Parathyroid adenoma (tissue), 2 donors: ENCODE measurements at regions not wholly inside any gene's neighbourhood (a gene's known extent, or its start where the extent isn't known, plus 50 kb on each side); places are given as distances from the start of the nearest gene placed in this dataset.

Experiments
- H2AFZ ChIP-seq: fragments of 300-600 bp; sonication (generic); one replicate; pipeline ENCODE4 v1.7.0; 2017; ENCODE audit warnings: antibody characterized with exemption, mild to moderate bottlenecking
- H3K27ac ChIP-seq: fragments of 300-600 bp; sonication (generic); one replicate; pipeline ENCODE4 v1.7.0; 2017
- H3K27me3 ChIP-seq: fragments of 300-600 bp; sonication (generic); one replicate; pipeline ENCODE4 v1.7.0; 2017; ENCODE audit warnings: low read length; ENCODE audit not compliant: control insufficient read depth, insufficient read depth
- H3K36me3 ChIP-seq: fragments of 300-600 bp; sonication (generic); one replicate; pipeline ENCODE4 v1.7.0; 2017; ENCODE audit warnings: low read length; ENCODE audit not compliant: control insufficient read depth, insufficient read depth
- H3K4me1 ChIP-seq: fragments of 300-600 bp; sonication (generic); one replicate; pipeline ENCODE4 v1.7.0; 2017; ENCODE audit warnings: control low read depth
- H3K4me2 ChIP-seq: fragments of 300-600 bp; sonication (generic); one replicate; pipeline ENCODE4 v1.7.0; 2017; ENCODE audit warnings: low read length
- H3K4me3 ChIP-seq: fragments of 300-600 bp; sonication (generic); one replicate; pipeline ENCODE4 v1.7.0; 2017; ENCODE audit warnings: low read depth, low read length
- H3K79me2 ChIP-seq: fragments of 300-600 bp; sonication (generic); one replicate; pipeline ENCODE4 v1.7.0; 2017; ENCODE audit warnings: control low read depth
- H3K9ac ChIP-seq: fragments of 300-600 bp; sonication (generic); one replicate; pipeline ENCODE4 v1.7.0; 2017; ENCODE audit warnings: mild to moderate bottlenecking
- H3K9me3 ChIP-seq: fragments of 300-600 bp; sonication (generic); one replicate; pipeline ENCODE4 v1.7.0; 2017; ENCODE audit warnings: low read length; ENCODE audit not compliant: control insufficient read depth
- CTCF ChIP-seq: fragments of 300-600 bp; sonication (generic); IDR thresholded peaks from one replicate; pipeline ENCODE4 v1.7.0; 2017; ENCODE audit warnings: antibody characterized with exemption, mild to moderate bottlenecking
- donor health status: primary hyperparathyroidism.

DNA sequence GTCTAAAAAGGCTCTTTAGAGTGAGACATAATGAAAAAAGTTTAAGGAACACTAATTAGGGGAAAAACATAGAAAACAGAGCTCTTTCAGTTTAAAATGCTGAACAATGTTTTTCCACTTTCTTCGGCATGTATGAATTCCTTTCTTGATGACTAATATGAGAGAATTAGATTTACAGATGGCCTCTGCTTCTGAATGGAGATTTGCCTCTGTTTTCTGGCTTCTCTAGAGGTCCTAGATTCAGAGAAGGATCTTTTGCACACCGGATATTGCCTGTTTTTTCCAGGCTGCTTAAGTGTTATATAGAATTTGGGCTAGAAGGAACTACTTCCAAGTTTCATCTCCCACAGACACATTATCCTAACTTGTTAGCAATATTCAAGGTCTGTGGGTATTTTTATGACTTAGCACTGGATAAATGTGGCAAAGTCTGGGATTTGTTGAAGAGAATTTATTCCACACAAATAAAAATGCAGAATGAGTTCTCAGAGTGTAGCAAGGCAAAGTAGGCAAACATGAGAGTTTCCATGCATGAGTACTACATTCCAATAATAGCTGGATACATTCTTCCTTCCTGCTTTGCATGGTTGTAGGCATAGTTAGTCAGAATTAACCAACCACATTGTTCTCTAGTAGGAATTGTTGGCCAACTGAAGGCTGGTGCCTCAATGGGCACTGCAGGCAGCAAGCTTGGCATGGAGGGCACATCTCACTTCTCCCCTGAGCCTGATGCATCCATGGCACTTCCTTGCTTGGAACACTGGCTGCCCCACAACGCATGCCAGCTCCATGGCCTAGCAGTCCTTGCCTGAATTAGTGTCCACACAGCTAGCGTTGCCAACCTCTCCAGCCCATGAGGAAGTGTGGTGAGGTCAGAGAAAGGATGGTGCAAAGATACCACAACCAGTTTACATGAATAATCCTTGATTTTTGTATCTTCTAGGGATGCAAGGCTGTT is 224.2 kb downstream of the CLIC5 start:
- no peaks in the 10 kb centered on the region for H3K4me1 ChIP-seq
- no peak overlapping the region for H3K27ac ChIP-seq
- TF ChIP-seq CTCF, result no peak
- H3K4me3 ChIP-seq, result no peak overlapping the region
- H3K36me3 ChIP-seq, result no peaks in the 10 kb centered on the region
- no peaks in the 10 kb centered on the region for H3K79me2 ChIP-seq
- no peaks in the 10 kb centered on the region for H3K9me3 ChIP-seq
- no peak overlapping the region for H3K9ac ChIP-seq
- no peak overlapping the region for H3K4me2 ChIP-seq
- H2AFZ ChIP-seq, result no peak overlapping the region
- no peaks in the 10 kb centered on the region for H3K27me3 ChIP-seq

GRCh38 chr6:45789238-45789637 is 226.4 kb downstream of the CLIC5 start:
- no peak for TF ChIP-seq CTCF
- no peak overlapping the region for H3K4me3 ChIP-seq

GRCh38 chr6:45787384-45787783 is 228.3 kb downstream of the CLIC5 start:
- TF ChIP-seq CTCF, result no peak
- Histone ChIP-seq H3K4me1 (no peaks in the 10 kb centered on the region), H3K27me3 (no peaks in the 10 kb centered on the region), H3K27ac (no peak overlapping the region), H2AFZ (no peak overlapping the region), H3K9ac (no peak overlapping the region), H3K4me3 (no peak overlapping the region), H3K9me3 (no peaks in the 10 kb centered on the region), H3K36me3 (no peaks in the 10 kb centered on the region), H3K4me2 (no peak overlapping the region), H3K79me2 (no peaks in the 10 kb centered on the region)

More at GRCh38 chr6:45789238-45789637, 226.4 kb downstream of the CLIC5 start:
- H3K4me2 ChIP-seq, result no peak overlapping the region
- H3K9me3 ChIP-seq, result no peaks in the 10 kb centered on the region
- no peak overlapping the region for H3K27ac ChIP-seq
- H3K27me3 ChIP-seq, result no peaks in the 10 kb centered on the region
- no peak overlapping the region for H2AFZ ChIP-seq
- H3K4me1 ChIP-seq, result no peaks in the 10 kb centered on the region
- no peaks in the 10 kb centered on the region for H3K36me3 ChIP-seq
- H3K79me2 ChIP-seq, result no peaks in the 10 kb centered on the region
- no peak overlapping the region for H3K9ac ChIP-seq

DNA sequence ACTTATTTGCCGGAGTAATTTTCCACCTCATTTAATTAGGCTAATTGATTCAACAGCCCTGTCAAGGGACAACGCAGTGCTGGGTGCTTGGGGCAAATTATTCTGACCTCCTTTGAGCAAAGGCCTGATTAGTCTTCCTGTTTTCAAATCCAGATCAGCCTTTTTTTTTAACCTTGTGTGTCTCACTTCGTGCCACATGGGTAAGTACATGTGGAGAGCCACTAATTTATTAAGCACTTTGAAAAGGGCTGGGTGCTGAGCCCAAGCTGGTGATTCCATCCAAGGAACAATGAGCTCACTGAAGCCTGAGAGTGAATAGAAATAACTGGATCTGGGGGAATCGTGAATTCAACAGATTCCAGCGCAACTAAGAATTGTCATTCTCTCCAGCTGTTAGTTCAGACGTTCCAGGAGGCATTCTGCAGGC is 229.3 kb downstream of the CLIC5 start:
- no peak overlapping the region for H3K27ac ChIP-seq
- no peaks in the 10 kb centered on the region for H3K27me3 ChIP-seq
- H3K4me2 ChIP-seq, result no peak overlapping the region
- no peaks in the 10 kb centered on the region for H3K4me1 ChIP-seq
- H3K4me3 ChIP-seq, result no peak overlapping the region
- H3K36me3 ChIP-seq, result no peaks in the 10 kb centered on the region
- no peaks in the 10 kb centered on the region for H3K79me2 ChIP-seq
- no peak overlapping the region for H2AFZ ChIP-seq
- no peak overlapping the region for H3K9ac ChIP-seq
- H3K9me3 ChIP-seq, result no peaks in the 10 kb centered on the region
- TF ChIP-seq CTCF, result no peak
